ENCODE measurements at regions not wholly inside any gene's neighbourhood (a gene's known extent, or its start where the extent isn't known, plus 50 kb on each side); places are given as distances from the start of the nearest gene placed in this dataset.

GRCh38 chr4:35516102-35516501 is 728.2 kb downstream of the ARAP2 start:
- H3K4me3 Mint-ChIP-seq = no peak overlapping the region
- H3K27me3 Mint-ChIP-seq = no peaks in the 10 kb centered on the region
- ATAC-seq = no peak
- H3K4me1 Mint-ChIP-seq = no peaks in the 10 kb centered on the region
- no peak overlapping the region for H3K27ac Mint-ChIP-seq
- peaks cover 3% of the 10 kb centered on the region for H3K9me3 Mint-ChIP-seq
- H3K36me3 Mint-ChIP-seq = no peaks in the 10 kb centered on the region

GRCh38 chr4:35520059-35520458 is 724.3 kb downstream of the ARAP2 start:
- Mint-ChIP-seq H3K4me3 (no peak overlapping the region), H3K4me1 (no peaks in the 10 kb centered on the region), H3K9me3 (peaks cover 8% of the 10 kb centered on the region), H3K36me3 (no peaks in the 10 kb centered on the region), H3K27me3 (no peaks in the 10 kb centered on the region), H3K27ac (no peak overlapping the region)
- no peak for ATAC-seq

GRCh38 chr4:35521682-35522081 is 722.6 kb downstream of the ARAP2 start:
- Mint-ChIP-seq H3K9me3 (peaks cover 8% of the 10 kb centered on the region), H3K27ac (no peak overlapping the region), H3K27me3 (no peaks in the 10 kb centered on the region), H3K36me3 (no peaks in the 10 kb centered on the region), H3K4me3 (no peak overlapping the region), H3K4me1 (no peaks in the 10 kb centered on the region)
- ATAC-seq = no peak

GRCh38 chr4:35525192-35525978 is 718.9 kb downstream of the ARAP2 start:
- H3K9me3 Mint-ChIP-seq = peaks cover 8% of the 10 kb centered on the region
- H3K36me3 Mint-ChIP-seq = no peaks in the 10 kb centered on the region
- no peak overlapping the region for H3K4me3 Mint-ChIP-seq
- H3K27ac Mint-ChIP-seq = no peak overlapping the region
- no peak for ATAC-seq
- no peaks in the 10 kb centered on the region for H3K4me1 Mint-ChIP-seq
- H3K27me3 Mint-ChIP-seq = no peaks in the 10 kb centered on the region

- no peaks in the 10 kb centered on the region for H3K36me3 Mint-ChIP-seq
- peaks cover 6% of the 10 kb centered on the region for H3K9me3 Mint-ChIP-seq
- no peaks in the 10 kb centered on the region for H3K27me3 Mint-ChIP-seq
- no peak overlapping the region for H3K27ac Mint-ChIP-seq
- H3K4me1 Mint-ChIP-seq = no peaks in the 10 kb centered on the region
- no peak overlapping the region for H3K4me3 Mint-ChIP-seq
- no peak for ATAC-seq
Observed at GRCh38 chr4:35526456-35526855, 717.9 kb downstream of the ARAP2 start.

- H3K4me1 Mint-ChIP-seq = no peaks in the 10 kb centered on the region
- H3K9me3 Mint-ChIP-seq = peaks cover 5% of the 10 kb centered on the region
- no peak overlapping the region for H3K27ac Mint-ChIP-seq
- H3K4me3 Mint-ChIP-seq = no peak overlapping the region
- no peaks in the 10 kb centered on the region for H3K36me3 Mint-ChIP-seq
- H3K27me3 Mint-ChIP-seq = no peaks in the 10 kb centered on the region
- ATAC-seq = no peak
Observed at GRCh38 chr4:35534962-35535361, 709.4 kb downstream of the ARAP2 start.

GRCh38 chr4:35538807-35539206 is 705.5 kb downstream of the ARAP2 start:
- Mint-ChIP-seq H3K36me3 (no peaks in the 10 kb centered on the region), H3K9me3 (peaks cover 6% of the 10 kb centered on the region)

GRCh38 chr4:35539404-35540055 is 704.8 kb downstream of the ARAP2 start:
- no peaks in the 10 kb centered on the region for H3K36me3 Mint-ChIP-seq
- no peaks in the 10 kb centered on the region for H3K27me3 Mint-ChIP-seq
- H3K9me3 Mint-ChIP-seq = peaks cover 6% of the 10 kb centered on the region
- no peak for ATAC-seq
- H3K4me3 Mint-ChIP-seq = no peak overlapping the region
- no peaks in the 10 kb centered on the region for H3K4me1 Mint-ChIP-seq
- H3K27ac Mint-ChIP-seq = no peak overlapping the region

More at GRCh38 chr4:35538807-35539206, 705.5 kb downstream of the ARAP2 start:
- Mint-ChIP-seq H3K27me3 (no peaks in the 10 kb centered on the region), H3K4me3 (no peak overlapping the region), H3K27ac (no peak overlapping the region), H3K4me1 (no peaks in the 10 kb centered on the region)
- ATAC-seq = no peak

- Mint-ChIP-seq H3K27ac (no peak overlapping the region), H3K9me3 (peaks cover 8% of the 10 kb centered on the region), H3K27me3 (no peaks in the 10 kb centered on the region), H3K4me3 (no peak overlapping the region), H3K4me1 (no peaks in the 10 kb centered on the region), H3K36me3 (no peaks in the 10 kb centered on the region)
- peak; percentile 31 for ATAC-seq
Observed at GRCh38 chr4:35541146-35541887, 703.0 kb downstream of the ARAP2 start.

GRCh38 chr4:35541888-35542213 is 702.5 kb downstream of the ARAP2 start:
- H3K4me1 Mint-ChIP-seq = no peaks in the 10 kb centered on the region
- H3K4me3 Mint-ChIP-seq = no peak overlapping the region
- H3K9me3 Mint-ChIP-seq = peaks cover 8% of the 10 kb centered on the region
- no peaks in the 10 kb centered on the region for H3K36me3 Mint-ChIP-seq
- no peaks in the 10 kb centered on the region for H3K27me3 Mint-ChIP-seq
- no peak overlapping the region for H3K27ac Mint-ChIP-seq
- ATAC-seq = no peak

- Mint-ChIP-seq H3K27me3 (no peaks in the 10 kb centered on the region), H3K4me3 (no peak overlapping the region)
Observed at GRCh38 chr4:35548921-35549320, 695.4 kb downstream of the ARAP2 start.

GRCh38 chr4:35556387-35556786 is 687.9 kb downstream of the ARAP2 start:
- Mint-ChIP-seq H3K9me3 (peaks cover 4% of the 10 kb centered on the region), H3K27ac (no peak overlapping the region), H3K36me3 (no peaks in the 10 kb centered on the region), H3K4me3 (no peak overlapping the region), H3K4me1 (no peaks in the 10 kb centered on the region), H3K27me3 (no peaks in the 10 kb centered on the region)
- ATAC-seq = no peak

More at GRCh38 chr4:35548921-35549320, 695.4 kb downstream of the ARAP2 start:
- Mint-ChIP-seq H3K4me1 (no peaks in the 10 kb centered on the region), H3K9me3 (peaks cover 5% of the 10 kb centered on the region), H3K36me3 (no peaks in the 10 kb centered on the region), H3K27ac (no peak overlapping the region)
- no peak for ATAC-seq

- no peaks in the 10 kb centered on the region for H3K36me3 Mint-ChIP-seq
Observed at GRCh38 chr4:35559559-35560365, 684.6 kb downstream of the ARAP2 start.

GRCh38 chr4:35562861-35563260 is 681.5 kb downstream of the ARAP2 start:
- no peaks in the 10 kb centered on the region for H3K4me1 Mint-ChIP-seq
- ATAC-seq = no peak
- H3K36me3 Mint-ChIP-seq = no peaks in the 10 kb centered on the region
- no peak overlapping the region for H3K27ac Mint-ChIP-seq
- peaks cover 4% of the 10 kb centered on the region for H3K9me3 Mint-ChIP-seq
- H3K27me3 Mint-ChIP-seq = no peaks in the 10 kb centered on the region
- no peak overlapping the region for H3K4me3 Mint-ChIP-seq

More at GRCh38 chr4:35559559-35560365, 684.6 kb downstream of the ARAP2 start:
- Mint-ChIP-seq H3K4me3 (no peak overlapping the region), H3K9me3 (peaks cover 4% of the 10 kb centered on the region), H3K27me3 (no peaks in the 10 kb centered on the region), H3K4me1 (no peaks in the 10 kb centered on the region), H3K27ac (no peak overlapping the region)
- no peak for ATAC-seq

- Mint-ChIP-seq H3K4me3 (no peak overlapping the region), H3K9me3 (no peaks in the 10 kb centered on the region), H3K36me3 (no peaks in the 10 kb centered on the region), H3K27me3 (no peaks in the 10 kb centered on the region), H3K4me1 (no peaks in the 10 kb centered on the region), H3K27ac (no peak overlapping the region)
- ATAC-seq = no peak
Observed at GRCh38 chr4:35565640-35566039, 678.7 kb downstream of the ARAP2 start.

Data from stimulated activated memory B cell treated with anti-CD40 and anti-IgM and Interleukin-4, amounts not matched to agents 10 μg/mL and 1 μg/mL and 100 μg/mL, for 72 hours (primary cell).